ENCODE measurements at regions not wholly inside any gene's neighbourhood (a gene's known extent, or its start where the extent isn't known, plus 50 kb on each side); places are given as distances from the start of the nearest gene placed in this dataset.
A peak's percentile ranks its signal among the peaks of the same experiment; 100 is the strongest.

DNA sequence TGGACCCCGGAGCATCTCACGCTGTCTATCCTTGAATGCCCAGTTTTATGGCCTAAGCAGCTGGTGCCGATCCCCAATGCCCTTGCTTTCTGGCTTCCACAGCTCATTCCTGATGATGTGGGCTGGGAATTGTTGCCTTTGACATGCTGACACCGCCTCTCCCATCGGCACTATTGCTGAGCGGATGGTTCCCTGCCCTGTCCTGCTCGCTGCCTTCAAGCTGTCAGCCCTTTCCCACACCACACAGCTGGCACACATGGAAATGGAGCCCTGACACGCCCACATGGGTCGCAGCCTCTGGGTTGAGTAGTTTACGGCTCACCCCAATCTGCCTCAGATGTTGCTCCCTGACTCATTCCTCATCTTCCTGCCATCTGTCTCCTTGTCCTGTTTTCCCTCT, 110.2 kb upstream of the SESN3 start:
- DNase-seq: peak; percentile 9

DNA sequence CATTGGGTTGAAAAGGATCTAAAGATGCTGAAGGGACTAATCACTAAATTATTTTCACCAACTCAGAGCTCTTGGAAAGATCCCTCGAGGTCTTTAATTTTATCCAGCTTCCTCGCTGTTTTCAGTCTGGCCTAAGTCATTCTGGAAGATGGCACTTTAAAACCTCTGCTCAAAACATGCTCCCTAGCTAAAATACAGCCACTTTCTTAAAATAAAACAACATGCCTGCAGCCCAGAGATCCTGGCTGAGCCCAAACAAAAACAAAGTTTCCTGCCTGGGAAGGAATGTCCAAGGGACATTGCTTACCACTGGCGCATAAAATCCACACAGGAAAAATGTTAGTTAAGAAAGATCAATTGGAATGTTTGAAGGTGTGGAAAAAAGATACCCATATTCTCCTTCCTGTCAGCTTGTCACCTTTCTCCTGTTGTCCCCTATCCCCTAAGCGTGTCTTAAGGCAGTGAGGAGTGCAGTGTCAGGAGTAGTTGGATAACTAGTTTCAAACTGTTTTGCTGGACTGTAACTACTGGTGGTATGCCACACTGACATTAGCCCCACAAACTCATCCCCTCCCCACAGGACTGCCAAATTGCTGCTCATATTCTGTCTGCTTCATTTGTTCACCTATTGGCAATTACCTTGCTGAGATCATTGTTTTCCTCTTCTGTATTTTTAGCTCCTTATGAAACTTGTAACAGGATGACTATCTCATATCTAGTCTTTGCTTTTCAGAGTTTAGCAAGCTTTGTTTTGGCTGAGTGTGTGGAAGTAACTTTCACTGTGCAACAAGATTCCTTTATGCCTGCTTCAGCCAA, 108.3 kb upstream of the SESN3 start:
- DNase-seq: no peak

DNA sequence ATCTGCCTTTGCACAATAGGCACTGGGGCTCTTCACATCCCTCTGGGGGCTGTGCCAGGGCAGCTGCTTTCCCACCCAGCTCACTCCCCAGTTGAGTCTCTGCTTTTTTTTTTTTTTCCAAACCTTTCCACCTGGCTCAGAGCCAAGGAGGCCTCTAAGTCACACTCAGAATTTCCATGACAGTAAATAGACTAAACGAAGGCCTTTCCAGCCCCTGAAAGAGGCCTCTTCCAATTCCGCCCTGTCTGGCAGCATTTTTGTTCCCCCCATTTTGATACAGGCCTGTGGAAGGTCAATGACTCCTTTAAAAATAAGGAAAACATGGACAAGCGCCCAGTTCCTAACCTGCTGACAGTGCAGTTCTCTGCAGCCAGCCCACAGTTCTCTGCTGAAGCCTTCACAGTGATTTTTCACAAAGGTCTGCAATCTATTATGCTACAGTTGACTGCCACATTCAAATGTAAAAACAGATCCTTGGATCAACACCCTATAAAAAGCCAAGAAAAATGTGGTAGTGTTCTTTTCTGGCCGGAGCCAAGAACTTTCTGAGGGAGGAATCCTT, 107.5 kb upstream of the SESN3 start:
- peak; percentile 34 for DNase-seq

GRCh38 chr11:95337972-95338429, 107.0 kb upstream of the SESN3 start:
- peak; percentile 20 for DNase-seq

DNA sequence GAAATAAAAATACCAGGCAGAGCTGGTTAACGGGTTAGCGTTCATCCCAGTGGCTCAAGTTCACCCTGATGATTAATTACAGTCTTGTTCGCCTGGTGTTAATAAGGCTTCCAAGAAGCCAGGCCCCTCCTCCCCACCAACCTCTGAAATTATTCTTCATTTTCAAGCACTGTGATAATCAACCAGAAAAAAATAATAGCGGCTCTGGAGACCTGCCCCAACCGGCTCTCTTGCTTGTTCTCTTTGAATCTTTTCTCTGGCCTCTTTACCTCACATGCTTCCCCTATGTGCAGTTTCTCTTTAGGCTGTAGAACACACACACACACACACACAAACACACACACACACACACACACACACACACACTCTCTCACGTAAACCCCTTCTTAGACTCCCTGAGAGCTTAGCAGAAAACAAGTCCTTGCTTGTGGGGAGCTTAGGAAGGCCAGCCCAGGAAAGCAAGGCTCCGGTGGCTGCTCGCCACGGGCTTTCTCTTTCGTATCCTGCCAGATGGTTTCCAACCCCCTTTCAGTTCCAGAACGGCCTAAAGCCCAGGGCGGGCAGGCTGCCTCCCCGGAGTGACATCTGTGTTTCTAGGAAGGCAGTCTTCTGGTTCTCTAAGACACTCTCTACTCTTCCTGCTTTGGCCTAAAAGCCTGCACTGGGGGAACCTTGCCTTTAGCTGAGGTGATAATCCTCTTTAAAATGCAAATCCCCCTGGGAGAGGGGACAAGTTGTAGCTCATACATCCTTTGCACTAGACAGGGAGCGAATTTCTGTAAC, 106.4 kb upstream of the SESN3 start:
- peak; percentile 50 for DNase-seq

DNA sequence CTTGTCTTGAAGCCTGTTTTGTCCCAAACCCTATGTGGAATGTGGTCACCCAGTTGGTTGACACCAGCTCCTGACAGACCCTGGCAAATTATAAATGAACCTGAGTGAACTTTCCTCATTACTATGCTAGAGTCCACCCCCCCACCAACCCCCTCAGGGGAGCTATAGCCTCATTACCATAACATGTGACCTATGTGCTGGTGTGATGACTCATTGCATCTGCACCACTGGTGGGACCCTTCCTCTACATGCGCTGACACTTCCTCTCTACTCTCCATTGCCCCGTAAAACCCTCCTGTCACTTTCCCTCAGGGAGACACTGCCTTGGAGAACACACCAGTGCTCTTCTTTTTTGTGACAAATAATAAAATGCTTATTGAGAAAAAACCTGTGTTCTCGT, 105.0 kb upstream of the SESN3 start:
- no peak for DNase-seq

DNA sequence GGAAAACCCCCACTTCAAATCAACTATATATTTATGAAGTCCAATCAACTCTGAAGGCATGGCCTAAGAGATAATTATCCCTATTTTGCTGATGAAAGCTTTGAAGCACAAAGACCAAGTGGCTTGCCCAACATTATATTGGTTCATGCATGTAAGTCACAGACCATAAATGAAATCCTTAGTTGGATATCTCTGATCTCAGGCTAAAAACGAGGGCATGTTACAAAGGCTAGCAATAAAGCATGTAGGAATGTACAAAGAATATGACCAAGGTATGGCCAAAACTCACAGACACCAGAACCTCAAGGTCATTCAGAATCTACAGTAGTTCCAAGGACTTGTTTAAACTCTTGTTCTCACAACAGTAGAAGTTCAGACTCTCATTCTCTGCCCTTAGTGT, 100.2 kb upstream of the SESN3 start:
- no peak for DNase-seq

- no peak for DNase-seq
Observed at GRCh38 chr11:95330302-95330701, 99.3 kb upstream of the SESN3 start.

DNA sequence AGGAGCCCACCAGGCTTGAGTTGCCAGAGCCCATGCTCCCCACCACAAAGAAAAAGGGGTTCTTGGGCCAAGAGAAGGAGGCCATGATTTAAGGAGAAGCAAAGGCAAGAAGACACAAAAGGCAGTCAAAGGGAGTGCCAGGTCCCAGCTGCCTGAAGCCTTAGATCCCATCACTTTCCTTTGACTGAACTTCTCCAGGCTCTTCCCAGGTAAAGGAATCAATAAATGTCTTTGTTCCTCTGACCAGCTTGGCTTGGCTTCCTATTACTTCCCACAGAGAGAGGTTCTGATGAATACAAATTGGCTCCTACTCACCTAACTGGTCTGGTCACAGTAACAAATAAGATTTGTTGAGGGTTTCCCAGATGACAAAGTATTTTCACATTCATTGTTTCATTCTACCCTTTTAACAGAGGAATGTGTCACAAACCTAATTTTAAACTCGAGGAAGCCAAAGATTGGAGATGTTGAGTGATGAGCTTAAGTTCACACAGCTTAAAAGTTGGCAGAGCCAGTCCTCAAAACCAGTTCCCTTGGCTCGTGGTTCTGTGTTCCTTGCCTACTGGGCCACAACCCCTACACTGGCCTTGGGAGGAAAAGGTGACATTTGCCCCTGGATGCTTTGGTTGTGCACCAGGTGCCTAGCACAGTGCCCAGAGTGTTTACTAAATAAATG, 96.4 kb upstream of the SESN3 start:
- no peak for DNase-seq

- no peak for DNase-seq
Observed at GRCh38 chr11:95325777-95326258, 94.8 kb upstream of the SESN3 start.

GRCh38 chr11:95324826-95325225, 93.8 kb upstream of the SESN3 start:
- DNase-seq: no peak

GRCh38 chr11:95322539-95322938, 91.5 kb upstream of the SESN3 start:
- DNase-seq: no peak

DNA sequence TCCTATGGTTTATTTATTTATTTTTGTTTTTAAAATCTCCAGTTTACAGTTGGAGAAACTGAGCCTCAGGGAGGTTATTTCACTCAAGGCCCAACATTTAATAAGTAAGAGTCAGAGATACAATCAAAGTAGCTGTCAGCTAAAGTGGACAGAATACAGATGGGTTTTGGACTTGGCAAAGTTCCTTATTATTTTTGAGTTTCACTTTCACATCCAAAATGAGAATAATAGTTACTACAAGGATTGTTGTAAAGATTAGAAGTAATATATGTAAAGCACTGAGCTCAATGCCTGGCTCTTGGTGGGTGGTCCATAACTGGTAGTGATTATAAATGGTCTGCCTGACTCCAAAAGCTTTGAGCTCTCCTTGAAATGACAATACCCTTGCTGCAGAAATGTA, 87.5 kb upstream of the SESN3 start:
- DNase-seq: no peak

- DNase-seq: no peak
Observed at GRCh38 chr11:95308512-95309035, 77.6 kb upstream of the SESN3 start.

- no peak for DNase-seq
Observed at GRCh38 chr11:95307286-95307685, 76.3 kb upstream of the SESN3 start.

- no peak for DNase-seq
Observed at GRCh38 chr11:95306801-95307200, 75.8 kb upstream of the SESN3 start.

GRCh38 chr11:95306123-95306522, 75.1 kb upstream of the SESN3 start:
- DNase-seq: no peak

- DNase-seq: no peak
Observed at GRCh38 chr11:95305705-95306104, 74.7 kb upstream of the SESN3 start.

- no peak for DNase-seq
Observed at GRCh38 chr11:95304777-95305176, 73.8 kb upstream of the SESN3 start.

GRCh38 chr11:95302211-95302610, 71.2 kb upstream of the SESN3 start:
- no peak for DNase-seq

GRCh38 chr11:95301474-95301873, 70.5 kb upstream of the SESN3 start:
- DNase-seq: no peak

DNA sequence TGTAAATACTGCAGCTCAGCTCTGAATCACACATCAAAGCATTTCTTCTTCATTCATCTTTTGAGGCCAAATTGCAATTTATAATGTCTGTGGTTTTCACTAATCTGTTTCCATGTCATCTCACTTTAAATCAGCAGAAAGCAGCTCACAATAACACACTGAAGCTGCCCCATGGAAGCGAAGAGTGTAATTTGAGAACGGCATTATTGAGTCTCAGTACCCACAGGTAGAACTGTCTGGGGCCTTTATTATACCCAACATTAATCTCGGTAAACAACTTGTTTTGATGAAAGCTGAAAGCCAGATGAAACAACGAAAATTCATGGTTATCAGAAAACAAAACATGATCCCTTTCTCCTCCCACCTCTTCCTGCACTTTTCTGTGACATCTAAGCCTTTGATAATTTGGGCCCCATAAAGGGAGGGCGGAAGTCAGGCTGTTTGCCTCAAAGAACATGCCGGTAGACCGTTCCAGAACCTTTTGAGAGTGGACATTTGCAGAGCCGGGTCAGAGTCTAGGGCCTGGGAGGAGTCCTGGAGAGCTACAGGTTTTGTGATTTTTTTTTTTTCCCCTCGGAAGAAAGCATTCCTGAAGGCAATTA, 68.2 kb upstream of the SESN3 start:
- DNase-seq: no peak
